ENCODE measurements at regions not wholly inside any gene's neighbourhood (a gene's known extent, or its start where the extent isn't known, plus 50 kb on each side); places are given as distances from the start of the nearest gene placed in this dataset.
A peak's percentile ranks its signal among the peaks of the same experiment; 100 is the strongest.

DNA sequence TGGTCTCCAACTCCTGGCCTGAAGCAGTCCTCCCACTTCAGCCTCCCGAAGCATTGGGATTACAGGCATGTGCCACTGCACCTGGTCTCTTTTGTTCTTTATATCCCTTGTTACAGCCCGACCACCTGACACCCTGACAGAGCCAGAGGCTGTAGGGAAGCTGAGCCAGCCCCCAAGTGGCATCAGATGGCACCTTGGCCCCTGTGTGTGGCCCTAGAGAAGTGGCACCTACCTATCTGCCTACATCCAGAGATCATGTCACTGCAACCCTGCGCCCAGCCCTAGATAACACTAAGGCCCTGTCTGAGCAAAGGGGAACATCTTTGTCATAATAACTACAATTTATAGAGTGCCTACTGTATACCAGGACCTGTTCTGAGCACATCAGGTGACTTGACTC is 235.0 kb downstream of the AACS start:
- no peak for DNase-seq (ENCODE audit: low read depth in 4 of 4, low spot score in 3 of 4)

DNA sequence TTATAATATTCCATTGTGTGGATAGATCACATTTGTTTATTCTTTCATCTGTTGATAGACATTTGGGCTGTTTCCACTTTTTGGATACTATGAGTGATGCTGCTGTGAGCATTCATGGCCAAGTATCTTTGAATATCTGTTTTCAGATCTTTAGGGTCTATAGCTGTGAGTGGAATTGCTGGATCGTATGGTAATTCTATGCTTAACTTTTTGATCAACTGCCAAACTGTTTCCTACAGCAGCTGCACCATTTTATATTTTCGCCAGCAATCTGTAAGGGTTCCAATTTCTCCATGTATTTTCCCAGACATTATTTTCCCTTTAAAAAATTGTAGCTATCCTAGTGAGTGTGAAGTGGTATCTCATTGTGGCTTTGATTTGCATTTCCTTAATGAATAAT is 238.1 kb downstream of the AACS start:
- DNase-seq (ENCODE audit: low read depth in 4 of 4, low spot score in 3 of 4) = no peak

DNA sequence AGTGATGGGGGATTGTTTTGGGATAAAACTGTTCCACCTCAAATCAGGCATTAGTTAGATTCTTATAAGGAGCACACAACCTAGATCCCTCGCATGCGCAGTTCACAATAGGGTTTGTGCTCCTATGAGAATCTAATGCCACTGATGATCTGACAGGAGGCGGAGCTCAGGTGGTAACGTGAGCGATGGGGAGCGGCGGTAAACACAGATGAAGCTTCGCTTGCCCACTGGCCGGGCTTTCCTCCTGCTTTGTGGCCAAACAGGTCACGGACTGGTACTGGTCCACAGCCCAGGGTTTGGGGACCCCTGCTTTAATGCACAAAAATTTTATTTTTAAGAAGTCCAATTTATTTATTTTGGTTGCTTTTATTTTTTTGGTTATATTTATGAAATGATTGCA is 238.8 kb downstream of the AACS start:
- no peak for DNase-seq (ENCODE audit: low read depth in 4 of 4, low spot score in 3 of 4)

DNA sequence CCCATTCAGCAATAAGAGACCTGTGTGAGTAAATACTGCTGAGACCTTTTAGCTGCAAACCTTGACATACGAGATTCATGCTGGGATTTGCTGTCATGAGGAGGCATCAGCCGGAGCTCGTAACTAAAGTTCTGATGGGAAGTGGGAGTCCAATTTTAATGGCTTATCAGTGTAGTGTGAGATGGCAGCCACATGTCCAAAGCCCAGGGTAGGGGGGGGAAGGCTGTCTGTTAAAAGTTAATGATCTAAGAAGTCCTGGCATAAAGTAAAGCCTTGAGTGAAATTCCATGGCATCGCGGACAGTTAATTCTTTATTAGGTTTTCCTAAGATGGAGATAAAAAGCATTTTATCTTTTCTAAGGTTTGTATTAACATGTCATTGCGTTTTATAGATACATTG is 240.0 kb downstream of the AACS start:
- DNase-seq (ENCODE audit: low read depth in 4 of 4, low spot score in 3 of 4) = peak in 3 of 4 donors; percentile 16 to 33 (median 31)

DNA sequence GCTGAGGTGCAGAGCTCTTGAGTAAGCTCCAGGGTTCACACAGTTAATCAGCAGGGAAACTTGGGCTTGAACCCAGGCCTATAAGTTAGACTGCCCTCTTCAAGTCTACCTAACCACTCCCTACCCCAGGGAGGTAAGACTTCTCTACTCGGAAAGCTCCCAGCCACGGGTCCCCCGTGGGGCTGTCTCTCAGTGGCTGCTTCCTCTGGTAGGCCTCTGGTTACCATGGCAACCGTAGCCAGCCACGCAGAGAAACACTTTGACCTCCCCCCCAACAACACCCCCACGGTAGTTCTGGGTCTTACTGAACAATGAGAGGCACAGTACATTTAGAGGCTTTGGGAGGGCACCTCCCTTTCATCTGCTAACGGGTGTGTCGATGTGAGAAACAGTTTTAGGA is 245.2 kb downstream of the AACS start:
- DNase-seq (ENCODE audit: low read depth in 4 of 4, low spot score in 3 of 4) = no peak

DNA sequence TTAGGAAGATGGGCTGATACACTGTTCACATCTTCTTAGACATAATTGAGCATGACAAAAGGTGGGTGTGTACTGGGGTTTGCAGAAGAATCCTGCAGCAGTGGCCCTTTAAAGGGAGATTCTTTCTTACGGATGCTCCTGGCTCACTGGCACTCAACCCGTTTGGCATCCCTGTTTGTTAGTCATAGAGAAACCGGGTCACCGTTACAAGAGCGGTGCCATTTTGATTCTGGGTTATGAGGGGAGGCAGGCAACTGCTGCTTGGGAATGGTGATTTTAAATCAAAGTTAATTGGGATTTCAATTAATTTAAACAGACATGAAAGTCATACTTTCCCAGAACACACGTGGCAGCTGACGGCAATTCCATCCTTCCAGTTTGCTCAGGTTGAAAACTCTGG is 245.8 kb downstream of the AACS start:
- no peak for DNase-seq (ENCODE audit: low read depth in 4 of 4, low spot score in 3 of 4)

DNA sequence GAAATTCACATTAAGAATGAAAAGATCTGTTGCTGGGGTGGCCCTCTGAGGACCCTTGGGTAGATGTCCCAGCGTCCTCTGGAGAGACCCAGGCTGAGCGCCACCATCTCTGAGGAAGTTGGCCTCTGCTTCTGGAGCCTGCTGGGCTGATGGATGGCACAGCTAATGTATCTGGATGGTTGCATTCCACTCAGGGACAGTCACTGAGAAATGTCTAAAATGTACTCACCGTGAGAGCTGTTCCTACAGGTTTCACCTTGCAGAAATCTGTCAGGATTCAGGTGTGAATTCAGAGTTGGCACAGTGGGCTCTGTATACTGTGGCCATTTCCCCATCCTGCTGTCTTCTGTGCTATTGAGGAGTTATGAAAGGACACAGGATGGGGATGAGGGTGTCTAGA is 247.2 kb downstream of the AACS start:
- DNase-seq (ENCODE audit: low read depth in 4 of 4, low spot score in 3 of 4) = no peak

DNA sequence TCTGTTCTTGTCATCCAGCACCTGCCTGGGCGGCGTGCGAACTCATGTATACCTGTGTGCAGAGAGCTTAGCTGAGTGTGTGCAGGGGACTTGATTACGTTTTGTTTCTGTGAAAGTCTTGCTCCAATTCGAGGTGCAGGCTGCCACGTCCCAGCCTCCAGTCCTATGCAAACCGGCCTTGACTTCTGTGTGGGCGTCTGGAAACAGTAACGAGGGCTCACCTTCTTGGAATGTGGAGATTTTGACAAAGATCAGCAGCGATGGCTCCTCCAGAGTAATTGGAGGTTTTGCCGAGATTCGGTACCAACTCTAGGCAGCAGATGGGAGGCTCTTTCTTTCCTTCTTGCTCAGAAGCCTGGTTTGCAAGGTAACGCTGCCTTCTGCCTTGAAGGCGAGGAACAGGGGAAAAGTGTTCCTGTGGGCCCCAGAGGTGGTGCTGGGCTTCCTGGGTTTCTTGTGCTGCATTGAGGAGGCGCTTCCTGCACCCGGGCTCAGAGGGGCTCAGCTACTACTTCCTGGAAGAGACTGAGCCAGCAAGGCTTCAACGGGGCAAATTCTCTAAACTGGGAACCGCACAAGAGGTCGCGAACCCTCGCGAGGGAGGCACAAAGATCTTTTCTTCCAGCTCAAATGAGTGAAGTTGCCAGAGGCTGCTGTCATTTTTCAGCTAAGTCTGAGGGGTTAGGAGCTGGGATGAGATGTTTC is 249.0 kb downstream of the AACS start:
- no peak for DNase-seq (ENCODE audit: low read depth in 4 of 4, low spot score in 3 of 4)

DNA sequence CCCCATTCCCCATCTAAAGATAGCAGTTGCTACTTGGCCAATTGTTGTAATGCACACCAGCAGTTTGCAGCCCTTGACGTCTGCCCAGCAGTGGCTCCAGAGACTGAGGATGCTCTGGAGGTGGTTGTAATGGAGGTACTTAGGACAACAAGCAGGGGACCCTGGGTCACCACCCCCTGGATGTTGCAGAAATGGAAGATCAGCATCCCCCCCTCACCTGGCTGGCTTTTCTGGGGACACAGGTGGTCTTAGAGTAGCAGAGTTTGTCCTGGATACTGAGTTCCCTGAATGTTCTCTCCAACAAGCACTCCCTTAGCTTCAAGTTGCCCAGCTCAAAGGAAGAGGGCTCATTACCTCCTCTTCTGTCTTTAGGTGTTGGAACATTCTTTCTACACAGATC is 250.5 kb downstream of the AACS start:
- DNase-seq (ENCODE audit: low read depth in 4 of 4, low spot score in 3 of 4) = no peak

DNA sequence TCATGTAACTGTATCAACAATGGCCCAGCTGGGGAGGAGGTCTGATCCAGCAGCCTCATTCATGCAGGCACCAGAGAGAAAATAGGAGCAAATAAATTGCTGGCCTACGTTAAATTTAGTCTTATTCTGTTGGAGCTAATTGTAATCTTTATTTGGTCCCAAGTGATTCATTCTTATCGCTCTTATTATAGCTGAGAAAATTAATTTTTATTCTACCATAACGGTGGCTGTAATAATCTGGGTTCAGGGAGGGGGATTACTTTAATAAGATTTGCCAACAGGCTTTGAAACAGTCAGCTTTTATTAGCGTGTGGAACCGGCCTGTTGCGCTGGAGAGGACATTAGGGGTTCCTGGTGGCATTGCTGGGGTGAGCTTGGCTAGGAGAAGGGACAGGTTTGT is 254.9 kb downstream of the AACS start:
- DNase-seq (ENCODE audit: low read depth in 4 of 4, low spot score in 3 of 4) = no peak

DNA sequence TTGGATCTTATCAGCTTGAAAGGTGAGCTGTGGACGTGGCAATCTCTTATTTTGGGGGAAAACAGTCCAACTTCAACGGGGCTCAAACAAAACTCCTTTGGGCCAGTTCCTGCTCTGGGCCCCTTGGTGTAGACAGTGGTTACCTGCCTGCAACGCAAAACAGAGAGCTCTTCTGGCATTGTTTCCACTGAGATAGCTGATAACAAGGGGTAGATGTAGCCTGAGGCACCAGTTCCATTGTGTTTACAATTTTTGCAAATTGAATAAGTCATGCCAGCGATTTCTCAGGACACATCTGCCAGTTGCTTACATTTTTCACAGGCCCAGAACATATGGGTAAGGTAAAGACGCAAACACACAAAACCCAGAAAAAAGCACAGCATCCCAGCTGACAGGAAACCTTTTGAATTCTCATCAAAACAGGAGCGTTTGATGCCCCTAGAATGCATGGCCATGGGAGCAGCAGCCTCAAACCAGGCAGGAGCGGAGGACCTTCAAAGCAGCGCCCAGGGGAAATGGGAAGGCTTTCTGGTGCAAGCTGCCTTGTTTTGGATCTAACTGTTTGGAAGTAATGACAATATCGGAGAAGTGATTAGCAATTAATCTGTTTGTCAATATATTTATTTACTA is 259.7 kb downstream of the AACS start:
- DNase-seq (ENCODE audit: low read depth in 4 of 4, low spot score in 3 of 4) = no peak

DNA sequence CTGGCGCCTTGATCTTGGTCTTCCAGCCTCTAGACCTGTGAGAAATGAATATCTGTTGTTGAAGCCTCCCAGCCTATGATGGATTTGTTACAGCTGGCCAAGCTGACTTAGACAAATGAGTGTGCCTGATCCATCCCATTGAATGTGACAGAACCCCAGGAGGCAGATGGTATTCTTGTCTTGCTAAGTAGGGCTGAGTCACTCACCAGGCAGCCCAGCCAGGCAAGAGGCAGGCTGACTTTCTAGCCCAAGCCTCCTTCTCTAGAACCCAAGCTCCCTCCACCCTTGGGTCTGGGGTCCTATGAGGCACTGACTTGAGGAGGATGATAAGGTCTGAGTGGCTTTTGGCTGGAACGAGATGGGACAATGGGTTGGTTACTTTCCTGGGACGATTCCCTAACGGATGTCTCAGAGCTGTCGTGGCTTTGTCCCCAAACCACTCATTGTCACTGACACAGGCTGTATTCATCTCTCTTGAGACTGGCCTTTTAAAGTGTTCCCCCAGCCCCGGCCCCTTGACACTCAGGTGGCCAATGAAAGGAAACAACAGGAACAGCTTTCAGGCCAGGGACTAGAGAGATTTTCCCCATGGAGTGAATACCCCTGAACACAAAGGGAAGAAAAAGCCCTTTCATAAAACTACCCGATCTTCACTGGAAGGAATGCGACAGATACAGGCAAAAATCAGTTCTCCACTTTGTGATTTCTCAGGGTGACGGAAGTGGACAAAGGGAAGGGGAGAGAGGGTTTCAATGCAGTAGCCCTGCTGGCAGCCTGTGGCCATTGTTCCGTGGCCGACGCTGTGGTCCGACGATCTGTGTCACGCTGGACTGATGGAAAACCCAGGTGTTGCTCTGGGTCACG is 264.2 kb downstream of the AACS start:
- DNase-seq (ENCODE audit: low read depth in 4 of 4, low spot score in 3 of 4) = no peak

DNA sequence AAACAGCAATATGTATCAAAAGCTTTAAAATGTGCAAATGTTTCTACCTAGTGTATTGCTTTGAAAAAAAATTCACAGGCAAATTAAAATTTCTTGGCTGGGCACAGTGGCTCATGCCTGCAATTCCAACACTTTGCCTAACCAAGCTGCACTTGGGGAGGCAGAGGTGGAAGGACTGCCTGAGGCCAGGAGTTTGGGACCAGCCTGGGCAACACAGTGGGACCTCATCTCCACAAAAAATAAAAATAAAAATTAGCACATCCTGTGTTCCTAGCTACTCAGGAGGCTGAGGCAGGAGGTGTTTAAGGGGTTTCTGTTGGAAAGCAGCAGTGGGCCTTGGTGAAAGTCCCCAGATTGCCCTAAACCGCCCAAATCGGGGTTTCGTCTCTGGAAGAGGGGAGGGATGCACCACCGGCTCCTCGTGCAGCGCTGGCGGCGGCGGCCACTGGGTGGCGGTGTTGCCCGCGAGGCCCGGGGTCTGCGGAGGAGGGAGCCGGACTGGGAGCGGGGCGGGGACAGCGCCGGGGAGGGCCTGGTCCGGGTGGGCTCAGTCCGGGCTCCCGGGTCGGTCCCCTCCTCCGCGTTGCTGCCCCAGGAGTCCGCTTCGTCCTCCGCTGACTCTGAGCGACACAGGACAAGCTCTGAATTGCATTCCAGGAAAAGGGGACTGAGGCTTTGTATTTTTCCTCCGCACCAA is 265.6 kb downstream of the AACS start:
- DNase-seq (ENCODE audit: low read depth in 4 of 4, low spot score in 3 of 4) = peak; percentile 12 to 28 (median 22)

DNA sequence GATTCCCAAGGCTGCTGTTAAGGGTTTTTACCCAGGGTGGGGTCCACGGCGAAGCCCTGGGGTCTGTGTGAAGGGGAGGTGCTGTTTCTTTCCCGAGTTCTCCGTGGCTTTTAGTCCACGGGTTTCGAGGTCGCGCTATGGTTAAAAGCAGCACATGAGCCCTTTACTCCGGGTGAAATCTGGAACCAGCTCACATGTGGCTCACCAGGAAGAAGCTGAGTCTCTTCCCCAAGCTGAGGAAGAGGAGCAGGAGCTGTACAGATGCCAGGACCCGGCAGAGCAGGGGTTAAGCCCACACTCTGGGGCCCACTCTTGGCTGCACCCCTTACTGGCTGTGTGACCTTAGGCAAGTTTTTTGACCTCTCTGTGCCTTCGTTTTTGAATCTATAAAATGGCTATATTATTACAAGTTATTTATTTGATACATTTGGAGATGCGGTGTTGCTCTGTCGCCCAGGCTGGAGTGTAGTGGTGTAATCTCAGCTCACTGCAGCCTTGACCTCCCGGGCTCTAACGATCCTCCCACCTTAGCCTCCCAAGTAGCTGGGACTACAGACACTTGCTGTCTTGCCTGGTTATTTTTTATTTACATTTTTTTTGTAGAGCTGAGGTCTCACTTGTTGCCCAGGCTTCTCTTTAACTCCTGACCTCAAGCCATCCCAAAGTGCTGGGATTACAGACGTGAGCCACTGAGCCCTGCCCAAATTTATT is 266.3 kb downstream of the AACS start:
- no peak for DNase-seq (ENCODE audit: low read depth in 4 of 4, low spot score in 3 of 4)

DNA sequence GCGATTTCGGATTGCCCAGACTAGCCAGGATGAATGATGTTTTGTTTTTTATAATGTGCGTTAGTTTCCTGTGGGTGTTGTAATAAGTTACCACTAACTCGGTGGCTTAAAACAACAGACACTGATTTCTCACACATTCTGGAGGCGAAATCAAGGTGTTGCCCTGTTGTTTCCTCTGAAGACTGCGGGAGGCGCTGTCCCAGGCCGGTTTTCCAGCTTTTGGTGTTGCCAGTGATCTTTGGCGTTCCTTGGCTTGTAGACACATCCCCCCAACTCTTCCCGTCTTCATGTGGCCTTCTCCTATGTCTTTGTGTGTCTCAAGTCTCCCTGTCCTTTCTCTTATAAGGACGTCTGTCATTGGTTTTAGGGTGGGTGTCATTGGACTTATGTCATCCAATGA is 267.7 kb downstream of the AACS start:
- no peak for DNase-seq (ENCODE audit: low read depth in 4 of 4, low spot score in 3 of 4)

DNA sequence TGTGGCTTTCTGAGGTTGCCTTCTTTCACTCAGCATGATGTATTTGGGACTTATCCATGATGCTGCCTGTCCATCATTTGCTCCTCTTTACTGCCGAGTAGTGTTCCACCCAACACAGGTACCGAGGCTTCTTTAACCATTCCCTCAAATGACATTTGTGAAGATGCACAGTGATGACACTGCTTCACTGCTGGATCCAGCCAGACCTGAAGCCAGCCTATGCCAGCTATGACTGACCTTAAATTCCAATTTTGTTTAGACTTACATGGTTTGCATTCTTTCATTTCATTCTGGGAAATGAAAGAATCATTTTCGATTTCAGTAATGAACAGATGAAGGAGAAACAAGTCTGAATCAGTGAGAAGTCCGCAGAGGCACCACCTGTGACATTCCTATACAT is 271.0 kb downstream of the AACS start:
- no peak for DNase-seq (ENCODE audit: low read depth in 4 of 4, low spot score in 3 of 4)

DNA sequence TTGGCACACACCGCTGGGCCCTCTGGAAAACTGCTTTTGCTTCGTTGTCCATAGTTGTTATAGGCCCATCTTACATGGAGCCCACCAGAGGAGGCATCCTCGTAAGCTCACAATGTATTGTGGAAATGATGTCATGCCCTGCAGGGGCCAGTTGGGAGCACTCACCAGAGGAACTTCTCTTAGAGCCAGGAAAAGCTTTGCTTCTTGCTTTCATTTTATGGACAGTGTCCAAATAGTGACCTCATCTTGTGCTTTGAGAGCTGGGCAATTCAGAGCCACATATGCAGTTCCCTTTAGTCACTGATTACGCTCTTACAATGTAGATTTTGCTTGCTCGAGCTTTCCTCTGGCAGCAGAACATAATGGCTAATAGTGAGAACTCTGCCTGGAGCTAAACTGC is 275.6 kb downstream of the AACS start:
- DNase-seq (ENCODE audit: low read depth in 4 of 4, low spot score in 3 of 4) = peak in 3 of 4 donors; percentile 22 to 40 (median 30)

DNA sequence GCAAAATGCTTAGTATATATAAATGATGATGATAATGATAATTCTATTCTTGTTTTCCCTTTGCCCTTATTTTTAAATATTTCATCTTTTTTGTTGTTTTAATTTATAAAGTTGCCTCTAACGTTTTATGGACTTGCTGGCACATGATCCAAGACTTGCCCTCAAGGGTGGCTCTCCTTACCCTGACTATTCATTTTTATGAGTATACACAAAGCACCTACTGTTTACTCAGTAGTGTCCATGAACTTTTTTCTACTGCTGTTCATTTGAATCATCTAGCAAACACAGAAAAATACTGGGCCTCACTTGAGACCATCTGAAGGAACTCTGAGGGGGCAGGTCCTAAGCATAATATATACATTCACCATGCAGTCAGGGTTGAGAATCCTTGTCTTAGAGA is 276.2 kb downstream of the AACS start:
- no peak for DNase-seq (ENCODE audit: low read depth in 4 of 4, low spot score in 3 of 4)

DNA sequence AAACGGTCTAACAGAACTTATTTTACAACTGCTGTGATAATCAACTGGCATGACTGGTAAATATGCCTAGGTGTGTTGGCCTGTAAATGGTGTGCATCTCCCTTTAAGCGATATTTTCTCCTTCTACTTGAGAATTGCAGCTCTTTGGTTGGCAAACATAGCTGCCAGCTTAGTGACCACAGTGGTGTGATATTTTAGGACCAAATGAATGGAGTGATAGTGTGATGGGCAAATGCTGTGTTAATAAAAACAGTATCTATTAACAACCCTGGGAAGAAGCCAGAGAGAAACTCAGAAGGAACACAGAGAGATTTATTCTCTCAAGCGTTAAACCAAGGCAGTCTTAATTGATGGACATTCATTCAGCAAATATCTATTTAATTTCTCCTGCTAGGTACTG is 278.4 kb downstream of the AACS start:
- no peak for DNase-seq (ENCODE audit: low read depth in 4 of 4, low spot score in 3 of 4)

DNA sequence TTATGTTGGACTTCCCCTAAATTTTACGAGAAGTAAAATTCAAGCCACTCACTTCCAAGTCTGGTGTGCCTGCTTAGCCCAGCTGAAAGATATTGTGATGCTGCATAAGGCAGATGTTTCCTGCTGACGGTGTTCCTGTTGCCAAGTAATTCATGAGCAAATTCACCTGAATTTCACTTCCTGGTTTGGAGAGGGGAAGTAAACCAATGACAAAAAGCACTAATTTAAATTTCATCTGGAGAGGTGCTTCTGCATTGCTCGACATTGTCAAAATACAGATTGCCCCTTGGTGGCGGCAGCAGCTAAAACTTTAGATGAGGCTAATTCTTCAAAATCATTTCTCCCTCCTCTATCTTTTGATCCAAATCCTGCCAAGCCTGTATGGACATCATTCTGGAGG is 281.1 kb downstream of the AACS start:
- DNase-seq (ENCODE audit: low read depth in 4 of 4, low spot score in 3 of 4) = no peak

DNA sequence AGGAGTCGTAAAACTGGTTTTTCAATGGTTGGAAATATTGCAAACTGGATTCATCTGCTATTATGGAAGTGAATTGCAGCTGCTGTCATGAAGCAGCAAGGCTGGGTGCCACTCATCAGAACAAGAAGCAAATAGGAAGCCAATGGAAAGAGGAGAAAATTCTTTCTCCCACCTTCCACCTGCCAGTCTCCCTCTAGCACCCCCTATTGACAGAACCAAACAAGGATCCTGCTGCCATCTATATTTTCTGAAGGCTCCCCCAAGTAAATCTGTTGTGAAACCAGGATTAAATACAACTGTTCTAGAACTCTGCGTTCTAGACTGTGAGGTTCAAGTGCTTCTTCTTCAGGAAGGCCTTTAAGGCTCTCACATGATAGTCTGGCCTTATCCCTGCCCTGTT is 286.6 kb downstream of the AACS start:
- DNase-seq (ENCODE audit: low read depth in 4 of 4, low spot score in 3 of 4) = no peak

Data from right renal pelvis (tissue), 4 donors.